Testis (tissue), 2 donors: ENCODE measurements at regions not wholly inside any gene's neighbourhood (a gene's known extent, or its start where the extent isn't known, plus 50 kb on each side); places are given as distances from the start of the nearest gene placed in this dataset.

ENCODE experiments used
- DNase-seq: peaks from one replicate; pipeline ENCODE4 v3.0.0-alpha.2; 2019
- H3K27ac ChIP-seq, 2 donors: fragments of 200-600 bp; sonication (generic); one replicate each; pipeline ENCODE4 v1.5.1; 2019
- H3K27me3 ChIP-seq: fragments of 200-600 bp; sonication (generic); one replicate; pipeline ENCODE4 v1.5.1; 2019
- H3K36me3 ChIP-seq: fragments of 200-600 bp; sonication (generic); one replicate; pipeline ENCODE4 v1.5.1; 2017; ENCODE audit warnings: low read depth; ENCODE audit errors: missing control alignments
- H3K4me1 ChIP-seq: fragments of 200-600 bp; sonication (generic); one replicate; pipeline ENCODE4 v1.5.1; 2019
- H3K4me3 ChIP-seq, 2 donors: fragments of 200-600 bp; sonication (generic); one replicate each; pipeline ENCODE4 v1.5.1; 2017 to 2019
- H3K9me3 ChIP-seq: fragments of 200-600 bp; sonication (generic); one replicate; pipeline ENCODE4 v1.5.1; 2017
- CTCF ChIP-seq, 3 experiments: fragments of 450-650 bp in 2 of 3; fragments of 200-600 bp in 1 of 3; sonication (generic) in 1 of 3; IDR thresholded peaks; one replicate each; pipeline ENCODE4 v1.5.1; 2016 to 2019; ENCODE audit warnings: antibody characterized with exemption in 3 of 3, mild to moderate bottlenecking in 2 of 3, moderate library complexity in 1 of 3
- POLR2A ChIP-seq: fragments of 450-650 bp; IDR thresholded peaks from one replicate; pipeline ENCODE4 v1.6.1; 2017; ENCODE audit warnings: antibody characterized with exemption, mild to moderate bottlenecking, moderate library complexity
- WGBS, 2 donors: methylation state at CpG; one replicate each; pipeline ENCODE4 v1.1.5; 2018; 5-methylcytosine and 5-hydroxymethylcytosine counted together
- intact Hi-C: fragments of 100-400 bp; cut with DNase I; formaldehyde crosslinking; loops from one replicate; pipeline ENCODE4 v1.15.1; 2023; ENCODE audit warnings: low total_unique reads

- Histone ChIP-seq H3K9me3 (no peaks in the 10 kb centered on the region), H3K27ac (no peak overlapping the region), H3K36me3 (no peaks in the 10 kb centered on the region), H3K4me3 (no peak overlapping the region), H3K27me3 (no peaks in the 10 kb centered on the region), H3K4me1 (no peaks in the 10 kb centered on the region)
- TF ChIP-seq CTCF (IDR thresholded peaks at IDR 0.05), result no peak
- no peak for TF ChIP-seq POLR2A
- intact Hi-C loops, result no loop called here
- WGBS, 2 donors, result 65 to 80% methylated on average over 6 of the region's 6 CpGs
- DNase-seq, result no peak
Measured at GRCh38 chr7:32283546-32283945, 206.6 kb downstream of the LSM5 start.

- Histone ChIP-seq H3K27me3 (no peaks in the 10 kb centered on the region), H3K36me3 (no peaks in the 10 kb centered on the region), H3K27ac (no peak overlapping the region), H3K4me3 (no peak overlapping the region), H3K4me1 (no peaks in the 10 kb centered on the region), H3K9me3 (no peaks in the 10 kb centered on the region)
- no peak for DNase-seq
- TF ChIP-seq CTCF (IDR thresholded peaks at IDR 0.05) (no peak), POLR2A (no peak)
- 61 to 68% methylated on average over 1 of the region's 1 CpG for WGBS, 2 donors
- intact Hi-C loops, result no loop called here
Measured at GRCh38 chr7:32279500-32279899, 209.3 kb upstream of the PDE1C start.

- Histone ChIP-seq H3K4me3 (no peak overlapping the region), H3K9me3 (no peaks in the 10 kb centered on the region), H3K36me3 (no peaks in the 10 kb centered on the region), H3K27ac (no peak overlapping the region), H3K4me1 (no peaks in the 10 kb centered on the region), H3K27me3 (no peaks in the 10 kb centered on the region)
- DNase-seq, result no peak
- intact Hi-C loops, result no loop called here
- TF ChIP-seq POLR2A, result no peak
- no peak for TF ChIP-seq CTCF (IDR thresholded peaks at IDR 0.05)
- WGBS, 2 donors, result 62 to 66% methylated on average over 3 of the region's 3 CpGs
Measured at GRCh38 chr7:32275216-32276009, 205.2 kb upstream of the PDE1C start.

- Histone ChIP-seq H3K27me3 (no peaks in the 10 kb centered on the region), H3K9me3 (no peaks in the 10 kb centered on the region), H3K36me3 (no peaks in the 10 kb centered on the region), H3K27ac (no peak overlapping the region), H3K4me3 (no peak overlapping the region), H3K4me1 (no peaks in the 10 kb centered on the region)
- DNase-seq, result no peak
- 73 to 91% methylated on average over 1 of the region's 1 CpG for WGBS, 2 donors
- TF ChIP-seq POLR2A, result no peak
- no peak for TF ChIP-seq CTCF (IDR thresholded peaks at IDR 0.05)
- intact Hi-C loops, result no loop called here
Measured at GRCh38 chr7:32273297-32273696, 203.1 kb upstream of the PDE1C start.

GRCh38 chr7:32266932-32267475 is 196.8 kb upstream of the PDE1C start:
- Histone ChIP-seq H3K27me3 (no peaks in the 10 kb centered on the region), H3K4me1 (no peaks in the 10 kb centered on the region), H3K9me3 (no peaks in the 10 kb centered on the region), H3K27ac (no peak overlapping the region), H3K4me3 (no peak overlapping the region), H3K36me3 (no peaks in the 10 kb centered on the region)
- intact Hi-C loops, result no loop called here
- TF ChIP-seq POLR2A, result no peak
- TF ChIP-seq CTCF (IDR thresholded peaks at IDR 0.05), result no peak
- WGBS, 2 donors, result 64 to 72% methylated on average over 16 of the region's 16 CpGs
- DNase-seq, result no peak
